OCI-LY1 (cell line): ENCODE measurements at regions not wholly inside any gene's neighbourhood (a gene's known extent, or its start where the extent isn't known, plus 50 kb on each side); places are given as distances from the start of the nearest gene placed in this dataset.

Source experiments
- H2AFZ ChIP-seq: fragments of 200-600 bp; sonication (generic), shearing (Covaris generic); 2 replicates; pipeline ENCODE4 v1.6.0; 2014; ENCODE audit warnings: antibody characterized with exemption, mild to moderate bottlenecking, low read length
- H3F3A ChIP-seq: fragments of 200-600 bp; sonication (generic), shearing (Covaris generic); 2 replicates; pipeline ENCODE4 v1.6.0; 2014; ENCODE audit warnings: mild to moderate bottlenecking, antibody characterized with exemption, low read length, moderate library complexity; ENCODE audit not compliant: insufficient read depth
- H3K27ac ChIP-seq: fragments of 200-600 bp; sonication (generic); 2 replicates; pipeline ENCODE4 v1.5.1; 2014; ENCODE audit warnings: low read length, mixed run types, mild to moderate bottlenecking, low read depth; ENCODE audit not compliant: poor library complexity, severe bottlenecking
- H3K27me3 ChIP-seq: fragments of 200-600 bp; sonication (generic); 2 replicates; pipeline ENCODE4 v1.6.0; 2014; ENCODE audit warnings: antibody characterized with exemption, mild to moderate bottlenecking, low read length, moderate library complexity; ENCODE audit not compliant: insufficient read depth
- H3K36me3 ChIP-seq: fragments of 200-600 bp; sonication (generic); 2 replicates; pipeline ENCODE4 v1.6.1; 2014; ENCODE audit warnings: mild to moderate bottlenecking, antibody characterized with exemption, low read length, moderate library complexity, mixed read lengths; ENCODE audit not compliant: insufficient read depth
- H3K4me1 ChIP-seq: fragments of 200-600 bp; sonication (generic); 2 replicates; pipeline ENCODE4 v1.5.1; 2014; ENCODE audit warnings: mild to moderate bottlenecking, low read length, moderate library complexity; ENCODE audit not compliant: insufficient read depth, severe bottlenecking
- H3K4me2 ChIP-seq: fragments of 200-600 bp; sonication (generic), shearing (Covaris generic); 2 replicates; pipeline ENCODE4 v1.6.1; 2014; ENCODE audit warnings: low read length
- H3K4me3 ChIP-seq: fragments of 200-600 bp; sonication (generic); 2 replicates; pipeline ENCODE4 v1.5.1; 2014; ENCODE audit warnings: low read length, low read depth, mild to moderate bottlenecking, mixed read lengths; ENCODE audit not compliant: poor library complexity, severe bottlenecking
- H3K79me2 ChIP-seq: fragments of 200-600 bp; shearing (Covaris generic); 2 replicates; pipeline ENCODE4 v1.6.1; 2016; ENCODE audit warnings: mixed run types, low read length, mixed read lengths; ENCODE audit not compliant: insufficient read depth
- H3K9ac ChIP-seq: fragments of 200-600 bp; sonication (generic), shearing (Covaris generic); 2 replicates; pipeline ENCODE4 v1.6.1; 2014; ENCODE audit warnings: mild to moderate bottlenecking, low read length, mixed read lengths
- H3K9me2 ChIP-seq: fragments of 200-600 bp; sonication (generic), shearing (Covaris generic); 2 replicates; pipeline ENCODE4 v1.6.1; 2014; ENCODE audit warnings: low read depth, mild to moderate bottlenecking, low read length, mixed read lengths
- H3K9me3 ChIP-seq: fragments of 200-600 bp; shearing (Covaris generic); 2 replicates; pipeline ENCODE4 v1.6.1; 2014; ENCODE audit warnings: low read length, mixed read lengths
- H4K20me1 ChIP-seq: fragments of 200-600 bp; sonication (generic), shearing (Covaris generic); 2 replicates; pipeline ENCODE4 v1.6.0; 2016; ENCODE audit warnings: mild to moderate bottlenecking, low read length; ENCODE audit not compliant: insufficient read depth
- EZH2 ChIP-seq: fragments of 200-600 bp; sonication (generic), shearing (Covaris generic); IDR thresholded peaks from 2 replicates; pipeline ENCODE4 v1.8.0; 2017; ENCODE audit warnings: borderline replicate concordance, mixed run types, mild to moderate bottlenecking, antibody characterized with exemption, low read length, moderate library complexity, mixed read lengths
- TF ChIP-seq, protein P1 (sequence below): fragments of 200-600 bp; sonication (generic), shearing (Covaris generic); IDR thresholded peaks from 2 replicates; pipeline ENCODE4 v1.5.1; 2017; ENCODE audit warnings: mild to moderate bottlenecking, antibody characterized with exemption, low read length, moderate library complexity, mixed read lengths

DNA sequence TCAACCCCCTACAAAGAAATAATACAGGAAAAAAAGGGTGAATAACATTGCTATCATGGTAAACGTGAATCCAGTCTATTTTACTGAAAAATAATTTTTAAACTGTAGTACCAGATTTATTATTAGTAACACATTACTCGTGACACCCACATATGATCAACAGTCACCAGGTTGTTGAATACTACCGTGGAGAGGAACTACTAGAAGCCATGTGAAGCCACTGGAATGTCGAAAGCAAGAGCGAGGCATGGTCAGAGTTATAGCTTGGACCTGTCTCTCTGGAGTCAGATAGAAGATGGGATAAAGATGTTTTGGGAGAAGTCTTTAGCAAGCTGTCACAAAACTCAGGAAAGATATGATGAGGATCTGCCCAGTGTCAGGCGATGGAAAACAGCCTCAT lies 63.2 kb upstream of the EPB41L3 start:
- H3K9ac ChIP-seq: no peak overlapping the region
- H2AFZ ChIP-seq: no peak overlapping the region
- H3K4me2 ChIP-seq: no peak overlapping the region
- no peak overlapping the region for H3K4me3 ChIP-seq
- no peaks in the 10 kb centered on the region for H3K9me2 ChIP-seq
- H3K9me3 ChIP-seq: no peaks in the 10 kb centered on the region
- H4K20me1 ChIP-seq: no peaks in the 10 kb centered on the region
- no peaks in the 10 kb centered on the region for H3K4me1 ChIP-seq
- H3F3A ChIP-seq: no peaks in the 10 kb centered on the region
- TF ChIP-seq, protein P1, sequence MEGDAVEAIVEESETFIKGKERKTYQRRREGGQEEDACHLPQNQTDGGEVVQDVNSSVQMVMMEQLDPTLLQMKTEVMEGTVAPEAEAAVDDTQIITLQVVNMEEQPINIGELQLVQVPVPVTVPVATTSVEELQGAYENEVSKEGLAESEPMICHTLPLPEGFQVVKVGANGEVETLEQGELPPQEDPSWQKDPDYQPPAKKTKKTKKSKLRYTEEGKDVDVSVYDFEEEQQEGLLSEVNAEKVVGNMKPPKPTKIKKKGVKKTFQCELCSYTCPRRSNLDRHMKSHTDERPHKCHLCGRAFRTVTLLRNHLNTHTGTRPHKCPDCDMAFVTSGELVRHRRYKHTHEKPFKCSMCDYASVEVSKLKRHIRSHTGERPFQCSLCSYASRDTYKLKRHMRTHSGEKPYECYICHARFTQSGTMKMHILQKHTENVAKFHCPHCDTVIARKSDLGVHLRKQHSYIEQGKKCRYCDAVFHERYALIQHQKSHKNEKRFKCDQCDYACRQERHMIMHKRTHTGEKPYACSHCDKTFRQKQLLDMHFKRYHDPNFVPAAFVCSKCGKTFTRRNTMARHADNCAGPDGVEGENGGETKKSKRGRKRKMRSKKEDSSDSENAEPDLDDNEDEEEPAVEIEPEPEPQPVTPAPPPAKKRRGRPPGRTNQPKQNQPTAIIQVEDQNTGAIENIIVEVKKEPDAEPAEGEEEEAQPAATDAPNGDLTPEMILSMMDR: no peak
- TF ChIP-seq EZH2: no peak
- no peaks in the 10 kb centered on the region for H3K79me2 ChIP-seq
- H3K27ac ChIP-seq: no peak overlapping the region
- H3K36me3 ChIP-seq: no peaks in the 10 kb centered on the region
- H3K27me3 ChIP-seq: no peaks in the 10 kb centered on the region

DNA sequence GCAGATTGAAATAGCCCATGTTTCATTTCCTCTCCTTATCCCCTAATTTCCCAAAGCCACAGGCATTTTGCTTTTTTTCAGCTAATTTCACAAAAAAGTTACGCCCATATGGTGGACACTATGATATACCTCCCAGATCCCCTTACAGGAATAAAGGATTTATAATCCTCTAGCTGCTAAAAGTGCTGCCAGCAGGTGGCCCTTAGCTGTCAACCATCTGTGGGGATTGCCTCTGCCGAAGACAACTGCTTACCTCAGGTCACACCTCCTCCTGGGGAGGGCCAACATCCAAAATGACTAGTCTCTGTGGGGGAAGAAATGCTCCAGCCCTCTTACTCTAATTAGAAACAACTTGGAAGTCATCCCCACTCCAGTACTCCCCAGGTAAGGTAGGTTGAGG lies 61.0 kb upstream of the EPB41L3 start:
- Histone ChIP-seq H3K79me2 (no peaks in the 10 kb centered on the region), H4K20me1 (no peaks in the 10 kb centered on the region), H3K9ac (no peak overlapping the region), H3K9me3 (no peaks in the 10 kb centered on the region), H3F3A (no peaks in the 10 kb centered on the region), H3K4me2 (no peak overlapping the region), H3K27ac (no peak overlapping the region), H3K36me3 (no peaks in the 10 kb centered on the region), H2AFZ (no peak overlapping the region), H3K27me3 (no peaks in the 10 kb centered on the region), H3K4me1 (no peaks in the 10 kb centered on the region), H3K4me3 (no peak overlapping the region), H3K9me2 (no peaks in the 10 kb centered on the region)
- no peak for TF ChIP-seq EZH2
- TF ChIP-seq, protein P1: peak; percentile 7; the same call in 1 of the 2 replicates

DNA sequence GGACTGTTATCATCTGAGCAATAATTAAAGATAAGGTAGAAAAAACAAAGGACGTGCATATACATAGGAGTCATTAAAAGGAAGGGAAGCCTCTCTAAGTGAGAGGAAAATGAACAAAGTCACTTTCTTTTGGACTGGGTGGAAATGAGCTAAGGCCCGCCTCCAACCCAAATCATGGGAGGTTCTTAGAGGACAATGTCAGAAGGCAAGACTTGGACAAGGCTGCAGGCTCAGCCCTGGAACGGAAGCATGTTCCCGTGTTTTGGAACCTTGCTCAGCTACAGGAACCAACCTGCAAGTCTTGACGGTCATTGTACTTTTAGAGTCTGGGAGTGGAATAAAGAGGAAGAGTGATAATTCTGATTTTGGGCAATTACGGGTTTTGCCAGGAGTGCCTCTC lies 59.4 kb upstream of the EPB41L3 start:
- TF ChIP-seq EZH2: no peak
- TF ChIP-seq, protein P1: no peak
- Histone ChIP-seq H3K79me2 (no peaks in the 10 kb centered on the region), H3F3A (no peaks in the 10 kb centered on the region), H3K9me3 (no peaks in the 10 kb centered on the region), H2AFZ (no peak overlapping the region), H3K9ac (no peak overlapping the region), H3K36me3 (no peaks in the 10 kb centered on the region), H3K9me2 (no peaks in the 10 kb centered on the region), H3K4me1 (no peaks in the 10 kb centered on the region), H4K20me1 (no peaks in the 10 kb centered on the region), H3K27me3 (no peaks in the 10 kb centered on the region), H3K4me2 (no peak overlapping the region), H3K27ac (no peak overlapping the region), H3K4me3 (no peak overlapping the region)
